ENCODE measurements at regions not wholly inside any gene's neighbourhood (a gene's known extent, or its start where the extent isn't known, plus 50 kb on each side); places are given as distances from the start of the nearest gene placed in this dataset.

DNA sequence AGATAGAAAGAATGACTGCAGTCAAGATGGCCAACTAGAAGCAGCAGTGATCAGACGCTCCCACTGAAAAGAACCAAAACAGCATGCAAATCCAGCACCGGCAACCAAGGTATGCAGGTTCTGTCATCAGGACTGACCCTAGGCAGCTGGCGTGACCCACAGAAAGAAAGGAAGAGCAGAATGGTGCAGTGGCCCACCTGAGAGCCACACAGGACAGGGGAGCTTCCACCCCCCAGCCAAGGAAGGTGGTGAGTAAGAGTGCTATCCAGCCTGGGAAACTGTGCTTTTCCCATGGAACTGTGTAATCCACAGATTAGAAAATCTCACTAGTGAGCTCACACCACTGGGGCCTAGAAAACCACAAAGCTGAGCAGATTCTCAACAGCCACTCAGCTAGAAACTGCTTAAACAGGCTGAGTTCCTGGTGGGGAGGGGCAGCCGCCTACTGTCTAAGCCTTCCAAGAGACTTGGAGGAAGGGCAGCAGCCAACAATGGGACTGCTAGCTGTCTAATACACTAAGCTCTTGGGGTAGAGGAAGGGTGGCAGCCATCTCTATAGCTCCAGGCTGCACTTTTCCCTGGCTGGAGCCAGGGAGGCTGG lies 127.9 kb downstream of the EVA1A start:
- TF ChIP-seq CTCF (IDR thresholded peaks at IDR 0.05) = no peak
- no peak for TF ChIP-seq EP300 (IDR thresholded peaks at IDR 0.05)
- no peak for TF ChIP-seq POLR2A (IDR thresholded peaks at IDR 0.05; ENCODE audit: low read depth)
- TF ChIP-seq POLR2AphosphoS5 (IDR thresholded peaks at IDR 0.05) = no peak

Data from esophagus muscularis mucosa (tissue), 4 donors.